NK-92 (cell line): ENCODE measurements at regions not wholly inside any gene's neighbourhood (a gene's known extent, or its start where the extent isn't known, plus 50 kb on each side); places are given as distances from the start of the nearest gene placed in this dataset.

Experiments
- DNase-seq: peaks from one replicate; lab custom pipeline; 2025; ENCODE audit not compliant: unreplicated experiment; lab: John Stamatoyannopoulos, UW

GRCh38 chr2:145600811-145601210 lies 1080.9 kb upstream of the ZEB2 start:
- DNase-seq, result no peak

- no peak for DNase-seq
Measured at GRCh38 chr2:145599756-145600155, 1079.8 kb upstream of the ZEB2 start.

DNA sequence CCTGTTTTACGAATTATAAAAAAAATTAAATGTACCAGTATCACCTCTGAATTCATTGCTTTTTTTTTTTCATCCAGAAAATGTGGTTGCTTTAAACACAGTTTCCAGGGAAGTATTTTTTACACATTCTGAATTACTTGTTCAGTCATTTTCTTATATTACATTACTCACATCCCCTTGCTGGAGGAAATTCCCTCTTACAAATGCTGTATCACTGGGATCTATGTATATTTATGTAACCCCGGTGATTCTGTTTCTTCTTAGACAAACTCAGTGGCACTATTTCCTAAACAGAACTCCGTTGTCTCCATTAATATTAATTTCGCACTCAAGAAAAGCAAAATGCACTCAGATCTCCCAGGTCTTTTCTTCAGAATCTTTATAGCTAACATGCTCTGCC lies 1078.5 kb upstream of the ZEB2 start:
- no peak for DNase-seq

- DNase-seq, result no peak
Measured at GRCh38 chr2:145597809-145598208, 1077.9 kb upstream of the ZEB2 start.

DNA sequence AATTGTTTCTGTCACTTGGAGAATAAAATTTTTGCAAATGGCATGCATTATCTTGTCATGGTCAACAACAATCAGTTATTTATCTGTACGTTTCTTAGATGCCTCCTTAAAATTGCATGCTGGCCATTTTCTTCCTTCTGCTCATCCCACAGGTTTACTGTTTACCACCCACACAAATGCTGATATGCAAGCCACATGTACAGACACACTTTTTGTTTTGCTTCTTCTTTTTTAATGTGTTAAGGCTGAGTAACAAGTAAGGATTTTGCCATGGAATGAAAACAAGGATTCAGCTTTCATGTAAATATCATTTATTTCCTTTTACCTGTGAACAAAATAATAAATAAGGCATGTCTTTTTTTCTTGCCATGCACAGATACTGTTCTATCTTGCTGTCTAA lies 1077.1 kb upstream of the ZEB2 start:
- DNase-seq, result no peak

- DNase-seq, result no peak
Measured at GRCh38 chr2:145596416-145596815, 1076.5 kb upstream of the ZEB2 start.

DNA sequence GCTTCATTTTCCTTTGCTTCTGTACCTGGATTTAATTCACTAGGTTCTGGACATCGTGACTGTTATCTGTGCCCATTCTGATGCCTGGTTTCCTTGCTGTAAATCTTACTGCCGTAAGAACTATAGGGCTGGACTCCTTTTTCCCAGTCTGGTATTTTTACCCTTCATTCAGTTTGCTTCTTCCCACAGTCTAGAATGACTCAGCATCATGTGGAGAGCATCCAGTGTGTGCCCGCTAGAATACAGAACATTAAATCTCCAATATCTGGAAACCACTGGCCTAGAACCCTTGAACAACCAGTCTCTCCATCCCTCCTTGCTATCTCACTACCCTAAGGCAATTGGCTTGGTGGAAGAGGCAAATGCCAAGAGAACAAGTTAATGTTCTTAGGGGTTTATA lies 1075.4 kb upstream of the ZEB2 start:
- DNase-seq, result no peak

DNA sequence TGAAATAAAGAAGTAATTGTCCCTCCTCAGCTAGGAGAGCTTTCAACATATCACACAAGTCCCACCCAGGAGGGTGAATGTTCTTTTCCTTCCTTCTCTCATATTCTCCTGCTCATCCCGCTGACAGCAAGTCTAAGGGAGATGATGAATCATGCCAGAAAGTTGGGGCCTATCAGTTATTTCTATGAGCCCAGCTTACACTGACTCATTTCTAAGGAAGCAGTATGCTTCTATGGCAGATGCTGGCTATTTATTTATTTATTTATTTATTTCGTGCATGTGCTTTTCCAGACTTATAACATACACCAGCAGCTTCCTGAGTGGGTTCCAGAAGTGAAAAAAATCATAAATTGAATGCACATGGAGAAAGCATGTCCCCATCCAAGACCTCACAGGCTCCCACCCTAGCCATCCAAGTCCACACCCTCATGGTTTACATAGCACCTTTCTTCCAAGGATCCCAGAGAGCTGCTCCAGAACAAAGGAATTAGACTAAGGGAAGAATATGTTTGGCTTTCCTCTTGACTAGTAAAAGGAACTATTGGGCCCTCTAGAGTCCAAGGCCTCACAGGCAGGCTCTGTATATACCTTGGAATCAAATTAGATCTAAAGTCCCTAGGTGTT lies 1074.2 kb upstream of the ZEB2 start:
- DNase-seq, result no peak

DNA sequence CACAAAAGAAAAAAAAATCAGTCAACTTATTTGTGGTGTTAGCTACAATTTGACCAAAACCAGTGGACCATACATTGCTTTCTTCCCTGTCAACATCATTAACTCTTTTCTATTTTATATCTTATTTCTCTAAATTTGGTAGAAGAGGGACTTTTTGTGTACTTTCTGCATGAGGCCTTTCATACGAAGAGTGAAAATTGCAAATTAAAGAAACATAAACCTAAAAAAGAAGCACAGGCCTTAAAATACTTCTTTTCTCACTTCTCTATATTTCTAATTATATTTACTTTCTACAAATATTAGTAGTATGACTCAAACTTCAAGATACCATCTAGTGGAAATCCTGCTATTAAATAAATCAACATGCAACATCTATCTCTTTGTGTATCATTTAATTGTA lies 1073.4 kb upstream of the ZEB2 start:
- no peak for DNase-seq

GRCh38 chr2:145592361-145592760 lies 1072.4 kb upstream of the ZEB2 start:
- no peak for DNase-seq

DNA sequence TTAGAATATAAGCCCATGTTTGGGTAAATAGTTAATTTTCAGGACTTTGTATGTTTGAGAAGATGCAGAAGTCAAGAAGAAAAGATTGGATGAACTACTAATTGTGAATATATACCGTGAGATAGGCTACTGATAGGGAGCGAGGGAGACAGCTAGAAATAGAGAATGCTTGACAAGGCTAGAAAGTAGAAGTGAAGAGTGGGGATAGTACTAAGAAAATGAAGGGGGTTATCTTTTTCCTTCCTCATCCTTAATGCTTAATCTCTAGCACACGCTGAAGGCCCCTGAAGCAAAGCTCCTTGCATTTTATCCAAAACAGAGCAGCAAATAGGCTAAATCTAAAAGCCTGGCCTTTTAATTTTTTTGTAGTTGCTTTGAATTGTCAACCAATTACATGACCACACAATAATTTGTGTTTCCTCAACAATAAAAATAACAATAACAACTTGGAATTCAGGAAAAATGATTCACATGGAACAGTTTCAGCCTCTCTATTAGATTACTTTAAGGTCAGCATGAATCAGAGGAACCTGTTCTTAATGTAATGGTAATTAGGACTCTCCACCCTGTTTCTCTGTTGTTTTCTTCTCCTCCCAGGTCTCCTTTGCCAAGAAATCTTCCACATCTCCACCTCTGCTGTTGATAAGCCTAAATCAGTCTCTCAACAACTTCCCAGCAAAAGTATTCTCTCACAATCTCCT lies 1071.3 kb upstream of the ZEB2 start:
- DNase-seq, result no peak

GRCh38 chr2:145587922-145588321 lies 1068.0 kb upstream of the ZEB2 start:
- DNase-seq, result no peak

- no peak for DNase-seq
Measured at GRCh38 chr2:145584353-145584752, 1064.4 kb upstream of the ZEB2 start.

DNA sequence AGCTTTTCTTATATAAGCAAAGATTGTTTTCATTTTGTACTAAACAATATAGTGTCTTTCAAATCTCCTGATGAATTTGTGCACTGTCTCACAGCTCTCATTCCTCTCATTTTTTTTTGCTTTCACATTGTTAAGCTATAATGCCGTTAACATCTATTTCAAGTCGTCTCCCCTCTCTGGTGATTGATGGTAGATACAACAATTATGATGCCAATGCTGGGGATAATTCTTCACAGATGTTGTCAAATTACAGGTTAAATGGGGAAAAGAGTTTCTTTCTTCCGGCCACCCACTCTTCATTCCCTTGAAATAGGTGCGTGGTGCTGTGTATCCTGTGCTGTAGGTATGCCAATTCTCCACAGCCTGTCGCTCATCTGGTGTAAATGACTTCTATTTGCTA lies 1053.7 kb upstream of the ZEB2 start:
- DNase-seq, result no peak

- DNase-seq, result no peak
Measured at GRCh38 chr2:145572238-145572637, 1052.3 kb upstream of the ZEB2 start.

GRCh38 chr2:145569108-145569507 lies 1049.2 kb upstream of the ZEB2 start:
- no peak for DNase-seq

DNA sequence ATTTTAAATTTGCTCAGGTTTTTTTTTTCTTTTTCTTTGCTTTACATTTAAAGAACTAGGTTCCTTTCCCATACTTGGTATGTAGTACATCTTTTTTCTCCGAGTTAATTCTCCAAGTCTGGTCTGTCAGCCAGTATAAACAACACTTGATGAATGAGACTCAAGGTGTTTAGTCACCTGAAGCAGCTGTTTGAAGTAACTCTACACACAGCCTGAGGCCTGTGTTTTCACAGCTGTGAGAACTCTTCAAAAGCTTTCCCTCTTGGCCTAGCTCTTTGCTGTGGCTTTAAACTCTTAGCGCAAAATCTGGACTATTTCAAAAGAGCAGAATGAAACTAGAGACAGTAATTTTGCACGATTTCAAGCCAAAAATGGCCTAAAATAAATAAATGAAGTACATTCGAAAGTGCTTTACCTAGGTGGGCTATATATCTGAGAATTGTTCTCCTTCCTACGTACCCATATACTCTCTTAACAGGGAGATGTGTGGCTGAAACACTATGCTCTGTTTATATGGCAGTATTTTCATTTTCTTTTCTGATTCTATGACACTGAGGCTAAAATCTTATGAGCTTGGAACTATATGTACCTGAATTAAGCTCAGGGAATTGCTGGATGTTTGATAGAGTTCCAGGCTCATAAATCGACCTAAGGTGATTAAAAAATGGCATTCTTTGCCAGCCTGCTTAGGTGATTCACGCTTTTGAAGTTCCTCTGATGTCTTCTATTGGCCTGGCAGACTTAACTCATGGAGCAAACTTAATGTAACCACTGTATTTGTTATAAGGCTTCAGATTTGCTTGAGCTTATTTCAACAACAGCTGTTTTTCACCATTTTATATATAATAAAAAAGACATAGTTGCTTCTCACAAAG lies 1044.1 kb upstream of the ZEB2 start:
- DNase-seq, result no peak

GRCh38 chr2:145561152-145561551 lies 1041.2 kb upstream of the ZEB2 start:
- no peak for DNase-seq

GRCh38 chr2:145558617-145559350 lies 1038.9 kb upstream of the ZEB2 start:
- no peak for DNase-seq

- DNase-seq, result no peak
Measured at GRCh38 chr2:145555360-145555759, 1035.4 kb upstream of the ZEB2 start.

DNA sequence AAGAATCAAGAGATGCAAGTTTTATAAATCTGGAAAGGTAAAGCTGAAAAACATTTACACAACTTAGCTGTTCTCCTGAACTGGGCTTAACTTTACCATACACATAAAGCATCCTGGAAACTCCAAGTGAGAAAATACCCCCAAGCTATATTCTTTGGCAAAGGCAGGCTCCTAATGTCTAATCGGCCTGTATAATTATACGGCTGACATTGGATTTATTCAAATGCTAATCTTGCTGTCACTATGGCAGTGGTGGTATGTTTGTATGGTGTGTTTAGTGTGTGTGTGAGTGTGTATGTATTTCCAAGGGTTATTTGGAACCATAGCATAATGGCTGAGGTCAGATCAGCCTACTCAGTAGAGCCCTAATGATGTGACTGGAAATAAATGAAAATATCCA lies 1031.8 kb upstream of the ZEB2 start:
- DNase-seq, result no peak
